GM12874 (cell line): ENCODE measurements at regions not wholly inside any gene's neighbourhood (a gene's known extent, or its start where the extent isn't known, plus 50 kb on each side); places are given as distances from the start of the nearest gene placed in this dataset.

Experiments
- CTCF ChIP-seq: IDR thresholded peaks from 2 replicates; pipeline ENCODE4 v1.5.1; 2011; ENCODE audit warnings: low read depth, mild to moderate bottlenecking, control low read depth, low read length, moderate library complexity; ENCODE audit not compliant: insufficient read depth

GRCh38 chr3:104805042-104805441 lies 561.7 kb upstream of the ALCAM start:
- no peak for TF ChIP-seq CTCF

- no peak for TF ChIP-seq CTCF
These were observed 561.2 kb upstream of the ALCAM start for GRCh38 chr3:104805508-104805907.

GRCh38 chr3:104810896-104811295 lies 555.8 kb upstream of the ALCAM start:
- TF ChIP-seq CTCF, result no peak

- no peak for TF ChIP-seq CTCF
These were observed 550.7 kb upstream of the ALCAM start for GRCh38 chr3:104816008-104816407.

GRCh38 chr3:104816716-104817115 lies 550.0 kb upstream of the ALCAM start:
- no peak for TF ChIP-seq CTCF

GRCh38 chr3:104819333-104819732 lies 547.4 kb upstream of the ALCAM start:
- TF ChIP-seq CTCF, result no peak

GRCh38 chr3:104820959-104821358 lies 545.8 kb upstream of the ALCAM start:
- no peak for TF ChIP-seq CTCF

- no peak for TF ChIP-seq CTCF
These were observed 541.6 kb upstream of the ALCAM start for GRCh38 chr3:104825116-104825515.
